ENCODE measurements at regions not wholly inside any gene's neighbourhood (a gene's known extent, or its start where the extent isn't known, plus 50 kb on each side); places are given as distances from the start of the nearest gene placed in this dataset.

- POLR2A ChIA-PET (ENCODE audit: unreplicated experiment) = no interaction called here
- no peak overlapping the region for H2AFZ ChIP-seq
- H3K27me3 ChIP-seq (ENCODE audit: insufficient read depth, low read depth) = no peaks in the 10 kb centered on the region
- H3K4me2 ChIP-seq = no peak overlapping the region
- no peaks in the 10 kb centered on the region for H3K9me3 ChIP-seq (ENCODE audit: insufficient read depth, low read depth)
- DNase-seq = no peak
- TF ChIP-seq CTCF (conservative IDR thresholded peaks at IDR 0.05) (no peak), EZH2 (IDR thresholded peaks at IDR 0.05; ENCODE audit: low read depth) (no peak)
- no TSS peak for BruUV-seq (replicated peaks)
- no peaks in the 10 kb centered on the region for H3K79me2 ChIP-seq (ENCODE audit: low read depth)
- H3K4me1 ChIP-seq (replicated peaks; ENCODE audit: insufficient read depth) = no peaks in the 10 kb centered on the region
- CTCF ChIA-PET = interaction anchor here (0.7 kb wide), 1 partner anchor 1063 kb away, joined by 5 read pairs; no protein-coding TSS in a partner anchor
- H4K20me1 ChIP-seq (ENCODE audit: insufficient read depth) = no peaks in the 10 kb centered on the region
- H3K27ac ChIP-seq = no peak overlapping the region
- H3K9me2 ChIP-seq (ENCODE audit: insufficient read depth) = no peaks in the 10 kb centered on the region
- no peaks in the 10 kb centered on the region for H3K36me3 ChIP-seq (ENCODE audit: low read depth)
- no peak overlapping the region for H3K4me3 ChIP-seq
- H3F3A ChIP-seq (ENCODE audit: insufficient read depth, low read depth) = no peaks in the 10 kb centered on the region
- intact Hi-C loops (cut with micrococcal nuclease; ENCODE audit: unreplicated experiment) = no loop called here
These were observed 56.0 kb upstream of the MOCS2 start for GRCh38 chr5:53165431-53166182.

GRCh38 chr5:53166183-53166495, 56.6 kb upstream of the MOCS2 start:
- H3K9me2 ChIP-seq (ENCODE audit: insufficient read depth) = no peaks in the 10 kb centered on the region
- no peaks in the 10 kb centered on the region for H3K27me3 ChIP-seq (ENCODE audit: insufficient read depth, low read depth)
- no peaks in the 10 kb centered on the region for H3K79me2 ChIP-seq (ENCODE audit: low read depth)
- no peak for TF ChIP-seq EZH2 (IDR thresholded peaks at IDR 0.05; ENCODE audit: low read depth)
- no peak for TF ChIP-seq CTCF (conservative IDR thresholded peaks at IDR 0.05)
- H3K36me3 ChIP-seq (ENCODE audit: low read depth) = no peaks in the 10 kb centered on the region
- no peak overlapping the region for H3K4me2 ChIP-seq
- ChIA-PET POLR2A (ENCODE audit: unreplicated experiment) (no interaction called here), CTCF (interaction anchor here (0.7 kb wide), 1 partner anchor 1062 kb away, joined by 5 read pairs; no protein-coding TSS in a partner anchor)
- no peaks in the 10 kb centered on the region for H3K4me1 ChIP-seq (replicated peaks; ENCODE audit: insufficient read depth)
- H3F3A ChIP-seq (ENCODE audit: insufficient read depth, low read depth) = no peaks in the 10 kb centered on the region
- no peaks in the 10 kb centered on the region for H4K20me1 ChIP-seq (ENCODE audit: insufficient read depth)
- H3K27ac ChIP-seq = no peak overlapping the region
- no peak for DNase-seq
- no TSS peak for BruUV-seq (replicated peaks)
- intact Hi-C loops (cut with micrococcal nuclease; ENCODE audit: unreplicated experiment) = no loop called here
- no peak overlapping the region for H2AFZ ChIP-seq
- H3K9me3 ChIP-seq (ENCODE audit: insufficient read depth, low read depth) = no peaks in the 10 kb centered on the region
- H3K4me3 ChIP-seq = no peak overlapping the region

- Histone ChIP-seq H3K4me3 (no peak overlapping the region), H2AFZ (no peak overlapping the region), H3K27me3 (ENCODE audit: insufficient read depth, low read depth) (no peaks in the 10 kb centered on the region), H3K4me1 (replicated peaks; ENCODE audit: insufficient read depth) (no peaks in the 10 kb centered on the region), H3K36me3 (ENCODE audit: low read depth) (no peaks in the 10 kb centered on the region), H4K20me1 (ENCODE audit: insufficient read depth) (no peaks in the 10 kb centered on the region), H3K27ac (no peak overlapping the region), H3K4me2 (no peak overlapping the region), H3K9me3 (ENCODE audit: insufficient read depth, low read depth) (no peaks in the 10 kb centered on the region), H3K79me2 (ENCODE audit: low read depth) (no peaks in the 10 kb centered on the region), H3F3A (ENCODE audit: insufficient read depth, low read depth) (no peaks in the 10 kb centered on the region), H3K9me2 (ENCODE audit: insufficient read depth) (no peaks in the 10 kb centered on the region)
- no peak for TF ChIP-seq EZH2 (IDR thresholded peaks at IDR 0.05; ENCODE audit: low read depth)
- no peak for TF ChIP-seq CTCF (conservative IDR thresholded peaks at IDR 0.05)
- no peak for DNase-seq
- intact Hi-C loops (cut with micrococcal nuclease; ENCODE audit: unreplicated experiment) = no loop called here
- BruUV-seq (replicated peaks) = no TSS peak
- ChIA-PET POLR2A (ENCODE audit: unreplicated experiment) (no interaction called here), CTCF (no interaction called here)
These were observed 58.3 kb upstream of the MOCS2 start for GRCh38 chr5:53167836-53168235.

Measured in PC-9 (cell line).